GM18858 (cell line): ENCODE measurements at regions not wholly inside any gene's neighbourhood (a gene's known extent, or its start where the extent isn't known, plus 50 kb on each side); places are given as distances from the start of the nearest gene placed in this dataset.
"Not testable (repeated sequence)": the region's sequence is repeated elsewhere in the genome, so short reads cannot be mapped to it uniquely, and the experiment has no call there.

Experiments used
- ATAC-seq: cut with Tn5 transposase; IDR thresholded peaks from one replicate; pipeline ENCODE4 v1.9.1; 2021; ENCODE audit not compliant: unreplicated experiment

GRCh38 chr4:28241021-28241420 is 1380.4 kb downstream of the STIM2 start:
- ATAC-seq: no peak

DNA sequence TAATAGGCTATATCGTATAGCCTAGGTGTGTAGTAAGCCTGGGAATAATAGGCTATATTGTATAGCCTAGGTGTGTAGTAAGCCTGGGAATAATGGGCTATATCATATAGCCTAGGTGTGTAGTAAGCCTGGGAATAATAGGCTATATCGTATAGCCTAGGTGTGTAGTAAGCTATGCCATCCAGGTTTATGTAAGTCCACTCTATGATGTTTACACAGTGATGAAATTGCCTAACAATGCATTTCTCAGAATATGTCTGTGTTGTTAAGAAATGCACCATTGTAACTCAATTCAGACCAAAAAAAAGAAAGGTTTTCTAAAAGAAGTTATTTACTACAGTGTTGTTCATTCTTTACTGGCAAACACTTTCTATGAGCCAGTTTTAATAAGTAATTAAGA is 1387.2 kb downstream of the STIM2 start:
- ATAC-seq: no peak

GRCh38 chr4:28248269-28248668 is 1387.6 kb downstream of the STIM2 start:
- no peak for ATAC-seq

- ATAC-seq: no peak
Observed at GRCh38 chr4:28250646-28251045, 1390.0 kb downstream of the STIM2 start.

DNA sequence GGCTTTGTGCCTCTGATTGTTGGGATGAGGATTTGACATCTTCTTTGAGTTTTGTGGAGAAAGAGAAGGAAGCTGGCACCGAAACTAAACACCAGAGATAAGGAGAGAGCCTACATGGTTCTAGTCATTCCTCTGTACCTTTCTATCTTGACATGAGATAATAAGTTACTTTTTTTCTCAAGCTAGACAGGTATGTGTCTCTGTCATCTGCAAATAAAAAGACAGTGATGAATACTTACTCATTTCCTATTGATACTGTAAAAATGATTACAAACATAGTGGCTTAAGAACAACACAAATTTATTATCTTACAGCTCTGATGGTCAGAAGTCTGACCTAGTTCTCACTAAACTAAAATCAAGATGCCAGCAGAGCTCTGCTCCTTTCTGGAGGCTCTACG is 1391.2 kb downstream of the STIM2 start:
- ATAC-seq: no peak

GRCh38 chr4:28254003-28254402 is 1393.4 kb downstream of the STIM2 start:
- no peak for ATAC-seq

DNA sequence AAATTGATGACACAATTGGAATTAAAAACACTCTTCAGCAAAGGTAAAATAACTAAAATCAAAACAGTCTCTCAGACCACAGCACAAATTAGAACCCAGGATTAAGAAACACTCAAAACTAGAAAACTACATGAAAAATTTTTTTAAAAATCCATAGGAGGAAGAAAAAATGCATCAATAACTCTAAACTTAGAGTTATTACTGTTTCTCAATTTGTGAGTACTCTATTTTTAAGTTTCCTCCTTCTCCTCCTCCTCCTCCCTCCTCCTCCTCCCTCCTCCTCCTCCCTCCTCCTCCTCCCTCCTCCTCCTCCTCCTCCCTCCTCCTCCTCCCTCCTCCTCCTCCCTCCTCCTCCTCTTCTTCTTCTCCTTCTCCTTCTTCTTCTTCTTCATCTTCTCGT is 1395.7 kb downstream of the STIM2 start:
- ATAC-seq: no peak

GRCh38 chr4:28259951-28260350 is 1399.3 kb downstream of the STIM2 start:
- no peak for ATAC-seq

GRCh38 chr4:28267166-28267565 is 1406.5 kb downstream of the STIM2 start:
- no peak for ATAC-seq

DNA sequence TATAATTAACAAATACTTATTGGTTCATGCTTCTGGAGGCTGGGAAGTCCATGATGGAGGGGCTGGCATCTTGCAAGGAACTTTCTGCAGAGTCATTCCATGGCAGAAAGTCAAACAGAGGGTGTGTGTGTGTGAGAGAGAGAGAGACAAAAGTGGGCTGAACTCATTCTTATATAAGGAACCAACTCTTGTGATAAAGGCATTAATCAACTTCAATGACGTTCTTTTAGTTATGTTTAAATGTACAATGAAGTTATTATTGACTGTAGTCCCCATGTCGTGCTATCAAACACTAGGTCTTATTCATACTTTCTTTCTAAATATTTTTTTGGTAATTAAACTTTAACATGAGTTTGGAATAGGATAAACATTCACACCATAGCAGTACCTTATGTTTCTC is 1408.8 kb downstream of the STIM2 start:
- ATAC-seq: no peak

DNA sequence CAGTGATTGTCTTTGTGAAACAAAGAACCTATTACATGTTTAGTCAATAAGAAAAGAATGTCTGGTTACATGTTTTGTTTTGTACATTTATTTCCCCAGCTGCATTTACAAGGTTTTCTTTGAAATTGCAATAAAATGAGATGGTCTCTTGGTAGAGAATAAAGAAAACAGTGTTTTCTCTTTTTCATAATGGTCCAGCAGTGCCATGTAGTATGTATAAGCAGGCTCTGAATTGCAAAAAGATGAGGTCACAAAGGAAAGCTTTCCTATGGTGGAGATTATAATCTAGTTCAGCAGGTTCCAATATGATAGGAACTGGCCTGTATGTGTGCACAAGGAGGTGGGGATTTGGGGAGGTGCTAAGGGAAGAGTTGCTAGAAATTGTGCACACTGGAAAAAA is 1417.3 kb downstream of the STIM2 start:
- no peak for ATAC-seq

DNA sequence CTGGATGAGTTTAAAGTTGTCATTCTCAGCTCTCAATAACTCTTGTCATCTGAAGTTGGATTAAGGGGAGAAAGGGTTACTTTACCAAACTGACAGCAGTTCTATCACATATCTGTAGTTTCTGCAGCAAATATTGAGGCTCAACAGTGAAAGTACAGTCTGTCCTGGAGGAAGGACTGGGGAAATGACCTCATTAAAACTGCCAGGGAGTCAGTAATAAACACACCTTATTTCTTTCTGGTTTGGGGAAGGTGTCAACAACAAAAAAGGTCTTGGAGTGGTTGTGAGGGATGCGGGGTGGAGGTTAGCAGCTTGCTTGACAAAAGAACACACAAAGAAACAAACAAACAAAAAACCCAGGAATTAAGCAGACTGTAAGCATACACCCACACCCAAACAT is 1418.0 kb downstream of the STIM2 start:
- no peak for ATAC-seq

DNA sequence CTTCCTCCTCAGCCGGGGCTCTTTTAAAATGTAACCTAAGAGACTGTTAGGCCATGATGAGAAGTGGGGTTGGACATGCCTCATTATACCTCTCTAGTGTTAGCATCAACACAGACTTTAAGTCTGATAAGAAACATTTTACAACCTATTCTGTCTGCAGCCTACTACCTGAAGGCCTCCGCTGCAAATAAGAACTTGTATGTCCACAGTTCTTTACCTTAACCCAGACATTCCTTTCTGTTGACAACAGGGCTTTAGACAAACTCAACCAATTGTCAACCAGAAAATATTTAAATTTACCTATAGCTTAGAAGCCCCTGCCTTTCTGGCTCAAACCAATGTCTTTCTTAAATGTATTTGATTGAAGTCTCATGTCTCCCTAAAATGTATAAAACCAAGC is 1418.6 kb downstream of the STIM2 start:
- ATAC-seq: no peak

- not testable (repeated sequence) for ATAC-seq
Observed at GRCh38 chr4:28286266-28286665, 1425.6 kb downstream of the STIM2 start.

DNA sequence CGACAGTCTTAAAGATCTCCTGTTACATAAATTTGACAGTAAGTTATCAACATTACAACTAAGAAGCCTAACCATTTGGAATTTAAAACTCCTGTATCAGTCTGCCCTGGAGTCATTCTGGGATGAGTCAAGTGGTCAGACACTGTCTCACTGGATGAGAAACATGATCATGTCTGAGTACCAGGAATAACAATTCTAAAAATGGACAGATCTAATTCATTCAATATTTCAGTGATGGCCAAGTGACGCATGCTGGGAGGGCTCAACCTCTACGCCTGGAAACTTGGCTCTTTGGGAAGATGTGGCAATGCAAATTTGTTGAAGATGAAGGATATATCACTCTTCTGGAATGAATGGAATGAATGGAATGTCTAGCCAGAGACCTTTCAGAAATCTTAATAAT is 1427.2 kb downstream of the STIM2 start:
- no peak for ATAC-seq

DNA sequence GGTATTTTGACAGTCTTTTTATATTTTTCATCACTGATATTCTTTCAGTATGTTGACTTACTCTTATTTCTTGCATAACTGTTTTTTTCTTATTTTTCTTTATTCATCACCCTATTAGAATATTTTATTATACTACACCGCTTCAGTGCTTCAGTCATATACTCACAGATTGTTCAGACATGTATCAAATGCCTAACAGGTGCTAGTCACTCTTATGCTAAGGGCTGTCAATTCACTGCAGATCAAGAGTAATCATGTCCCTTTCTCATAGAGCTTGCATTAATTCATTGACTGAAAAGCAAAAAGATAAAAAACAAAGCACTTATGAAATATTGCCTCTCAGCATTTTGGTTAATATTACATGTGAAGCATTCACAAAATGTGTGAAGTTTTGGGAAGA is 1435.6 kb downstream of the STIM2 start:
- ATAC-seq: no peak

- no peak for ATAC-seq
Observed at GRCh38 chr4:28310926-28311325, 1450.3 kb downstream of the STIM2 start.

DNA sequence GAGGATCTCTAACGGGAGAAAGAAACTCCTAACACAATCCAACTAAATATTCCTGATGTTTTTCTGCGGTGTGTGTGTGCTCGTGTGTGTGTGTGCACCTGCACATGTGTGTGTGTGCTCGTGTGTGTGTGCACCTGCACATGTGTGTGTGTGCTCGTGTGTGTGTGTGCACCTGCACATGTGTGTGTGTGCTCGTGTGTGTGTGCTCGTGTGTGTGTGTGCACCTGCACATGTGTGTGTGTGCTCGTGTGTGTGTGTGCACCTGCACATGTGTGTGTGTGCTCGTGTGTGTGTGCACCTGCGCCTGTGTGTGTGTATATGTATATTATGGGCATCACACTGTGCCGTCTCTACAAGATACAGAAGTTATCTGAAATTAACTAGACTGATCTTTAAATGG is 1451.9 kb downstream of the STIM2 start:
- not testable (repeated sequence) for ATAC-seq

DNA sequence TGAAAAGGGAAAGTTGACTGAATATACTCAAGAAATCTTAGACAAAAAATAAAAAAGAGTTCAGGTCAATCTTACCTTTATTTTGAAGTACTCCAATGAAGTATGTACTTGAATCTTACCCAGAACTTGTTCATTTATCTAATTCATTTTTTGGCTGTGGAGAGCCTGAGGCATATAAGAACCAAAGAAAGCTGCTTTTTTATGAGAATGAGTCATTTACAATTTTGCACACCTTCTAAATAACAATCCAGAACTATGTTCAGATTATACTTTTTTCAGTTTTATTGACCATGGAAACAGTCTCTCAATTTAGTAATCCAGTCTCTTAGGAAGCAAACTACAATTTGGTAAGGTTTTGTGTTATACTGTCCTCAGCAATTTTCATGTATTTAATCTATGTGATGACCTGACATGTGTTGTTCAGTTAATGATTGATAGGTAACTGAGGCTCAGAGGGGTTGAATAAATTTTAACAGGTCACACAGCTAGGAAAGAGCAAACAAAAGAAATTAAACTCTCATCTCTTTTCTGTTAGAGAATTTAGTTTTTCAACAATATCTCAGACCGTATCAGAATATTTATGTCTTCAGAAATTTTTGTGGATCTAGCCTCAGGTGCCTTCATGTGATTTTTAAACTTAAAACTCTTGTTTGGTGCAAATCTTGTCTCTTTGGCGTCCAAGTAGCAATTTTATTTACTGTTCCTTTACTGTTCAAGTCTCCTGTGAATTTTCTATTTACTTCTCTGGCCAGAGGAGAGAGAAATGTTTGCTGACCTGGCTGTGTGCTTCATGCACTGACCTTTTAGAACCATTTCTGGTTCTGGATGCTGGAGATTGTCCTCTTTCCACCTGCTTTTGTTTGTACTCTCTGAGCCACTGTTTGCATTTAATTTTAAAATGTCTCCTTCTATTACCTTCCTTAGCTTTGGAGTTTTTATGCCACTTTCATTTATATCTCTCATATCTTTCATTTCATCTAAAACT is 1453.4 kb downstream of the STIM2 start:
- no peak for ATAC-seq

DNA sequence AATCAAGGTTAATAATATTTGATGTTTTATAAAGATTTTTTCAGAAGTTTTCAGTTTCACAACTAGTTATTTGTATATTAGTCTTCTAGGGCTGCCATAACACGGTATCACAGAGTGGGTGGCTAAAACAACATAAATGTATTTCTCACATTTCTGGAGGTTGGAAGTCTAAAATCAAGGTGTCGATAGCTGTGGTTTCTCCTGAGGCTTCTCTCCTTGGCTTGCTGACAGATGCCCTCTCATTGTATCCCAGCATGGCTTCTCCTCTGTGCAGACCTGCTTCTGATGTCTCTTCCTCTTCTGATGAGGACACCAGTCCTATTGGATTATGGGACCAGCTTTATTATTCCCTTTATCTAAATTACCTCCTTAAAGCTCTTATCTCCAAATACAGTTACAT is 1456.6 kb downstream of the STIM2 start:
- no peak for ATAC-seq

GRCh38 chr4:28334249-28334648 is 1473.6 kb downstream of the STIM2 start:
- ATAC-seq: no peak

DNA sequence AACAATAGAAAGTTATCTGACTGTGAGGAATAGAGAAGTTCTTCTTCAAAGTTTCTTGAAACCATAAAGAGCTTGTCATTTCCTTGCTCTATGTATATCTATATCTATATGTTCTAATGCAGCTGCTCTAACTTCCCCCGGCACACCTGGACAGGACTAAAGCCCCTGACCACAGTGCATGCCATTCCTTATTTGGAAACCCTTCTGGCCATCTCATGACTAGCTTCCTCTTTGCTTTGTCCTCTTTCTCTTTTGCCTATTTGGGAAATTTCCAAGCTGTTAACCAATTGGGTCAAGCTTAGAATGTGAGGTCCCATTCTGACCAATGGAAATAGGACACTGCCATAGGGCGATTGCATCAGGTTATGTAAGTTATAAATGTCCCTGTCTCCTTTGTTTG is 1481.1 kb downstream of the STIM2 start:
- no peak for ATAC-seq

- no peak for ATAC-seq
Observed at GRCh38 chr4:28350485-28350884, 1489.8 kb downstream of the STIM2 start.
